ENCODE measurements at regions not wholly inside any gene's neighbourhood (a gene's known extent, or its start where the extent isn't known, plus 50 kb on each side); places are given as distances from the start of the nearest gene placed in this dataset.

DNA sequence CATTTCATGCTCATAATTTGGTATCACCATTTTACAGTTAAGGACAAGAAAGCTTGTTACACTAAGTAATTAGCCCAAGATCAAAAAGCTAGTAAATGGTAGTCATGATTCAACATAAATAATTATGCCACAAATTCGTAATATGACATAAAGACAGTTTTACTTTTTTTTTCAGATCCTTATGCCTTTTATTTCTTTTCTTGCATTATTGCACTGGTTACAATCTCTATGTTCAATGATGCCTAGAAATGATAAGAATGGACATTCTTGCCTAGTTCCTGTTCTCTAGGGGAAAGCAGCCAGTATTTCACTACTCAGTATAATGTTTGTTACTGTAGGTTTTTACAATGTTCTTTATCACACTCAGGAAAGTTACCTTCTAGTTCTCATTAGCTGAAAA, 106.4 kb upstream of the ARHGAP5 start:
- POLR2A ChIA-PET, result no interaction called here
- peaks cover 0 to 2% (median 0%) of the 10 kb centered on the region in 3 donors for H3K36me3 Mint-ChIP-seq
- DNase-seq (no peak), ATAC-seq (no peak)
- H3K4me1 Mint-ChIP-seq, result peaks cover 0 to 2% (median 0%) of the 10 kb centered on the region in 4 donors
- no peak overlapping the region for H3K4me3 Mint-ChIP-seq
- H3K27ac Mint-ChIP-seq, result no peak overlapping the region
- H3K27me3 Mint-ChIP-seq, result peaks cover 0 to 4% (median 0%) of the 10 kb centered on the region in 5 donors
- peaks cover 0 to 15% (median 4%) of the 10 kb centered on the region in 9 donors for H3K9me3 Mint-ChIP-seq

DNA sequence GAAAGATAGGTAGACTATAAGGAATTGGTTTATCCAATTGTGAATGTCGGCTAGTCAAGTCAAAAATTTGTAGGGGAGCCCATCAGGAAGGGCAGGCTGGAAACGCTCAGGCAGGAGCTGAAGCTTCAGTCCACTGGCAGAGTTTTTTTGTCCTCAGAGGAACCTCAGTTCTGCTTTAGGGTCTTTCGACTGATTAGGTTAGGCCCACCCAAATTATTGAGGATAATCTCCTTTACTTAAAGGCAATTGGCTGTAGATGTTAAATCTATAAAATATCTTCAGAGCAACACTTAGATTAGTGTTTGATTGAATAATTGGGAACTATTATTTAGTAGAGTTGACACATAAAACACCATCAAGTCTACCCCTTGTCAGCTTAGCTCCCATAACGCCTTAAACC, 105.5 kb upstream of the ARHGAP5 start:
- DNase-seq, result no peak
- peaks cover 0 to 17% (median 4%) of the 10 kb centered on the region in 9 donors for H3K9me3 Mint-ChIP-seq
- H3K27me3 Mint-ChIP-seq, result peaks cover 0 to 4% (median 0%) of the 10 kb centered on the region in 5 donors
- no peak overlapping the region for H3K27ac Mint-ChIP-seq
- POLR2A ChIA-PET, result no interaction called here
- H3K4me1 Mint-ChIP-seq, result no peaks in the 10 kb centered on the region
- ATAC-seq, result no peak
- H3K4me3 Mint-ChIP-seq, result no peak overlapping the region
- H3K36me3 Mint-ChIP-seq, result peaks cover 0 to 2% (median 0%) of the 10 kb centered on the region in 3 donors

DNA sequence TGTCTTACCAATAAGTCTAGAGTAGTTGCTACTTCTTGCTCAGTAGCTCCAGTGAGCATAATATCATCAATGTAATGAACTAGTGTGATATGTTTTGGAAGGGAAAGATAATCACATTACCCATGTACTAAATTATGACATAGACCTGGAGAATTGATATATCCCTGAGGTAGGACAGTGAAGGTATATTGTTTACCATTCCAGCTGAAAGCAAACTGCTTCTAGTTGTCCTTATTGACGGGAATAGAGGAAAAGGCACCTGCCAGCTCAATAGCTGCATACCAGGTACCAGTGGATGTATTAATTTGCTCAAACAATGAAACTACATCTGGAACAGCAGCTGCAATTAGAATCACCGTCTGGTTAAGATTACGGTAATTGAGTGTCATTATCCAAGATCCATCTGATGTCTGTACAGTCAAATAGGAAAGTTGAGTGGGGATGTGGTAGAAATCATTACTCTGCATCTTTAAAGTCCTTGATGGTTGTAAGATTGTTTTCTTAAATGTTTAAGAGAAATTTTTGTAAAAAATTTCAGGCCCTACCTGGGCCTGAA, 100.0 kb upstream of the ARHGAP5 start:
- no peaks in the 10 kb centered on the region for H3K4me1 Mint-ChIP-seq
- H3K36me3 Mint-ChIP-seq, result peaks cover 0 to 8% (median 0%) of the 10 kb centered on the region in 3 donors
- POLR2A ChIA-PET, result no interaction called here
- no peak overlapping the region for H3K27ac Mint-ChIP-seq
- DNase-seq (no peak), ATAC-seq (no peak)
- H3K4me3 Mint-ChIP-seq, result no peak overlapping the region
- peaks cover 3 to 21% (median 10%) of the 10 kb centered on the region in 9 donors for H3K9me3 Mint-ChIP-seq
- peaks cover 0 to 6% (median 2%) of the 10 kb centered on the region in 5 donors for H3K27me3 Mint-ChIP-seq

DNA sequence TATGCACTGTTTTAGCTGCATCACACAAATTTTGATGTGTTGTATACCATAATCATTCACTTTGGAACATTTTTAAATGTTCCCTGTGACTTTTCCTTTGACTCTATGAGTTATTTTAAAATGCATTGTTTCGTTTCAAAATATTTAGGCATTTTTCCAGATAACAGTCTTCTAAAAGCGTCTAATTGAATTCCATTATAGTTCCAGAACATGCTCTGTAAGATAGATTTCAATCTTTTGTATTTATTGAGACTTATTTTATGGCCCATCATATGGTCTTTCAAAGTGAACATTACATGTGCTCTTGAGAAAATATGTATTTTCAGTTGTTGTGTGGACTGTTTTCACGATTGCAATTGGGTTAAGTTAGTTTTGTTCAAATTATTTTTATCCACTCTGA, 98.7 kb upstream of the ARHGAP5 start:
- H3K4me1 Mint-ChIP-seq, result no peaks in the 10 kb centered on the region
- peaks cover 0 to 19% (median 2%) of the 10 kb centered on the region in 3 donors for H3K36me3 Mint-ChIP-seq
- H3K4me3 Mint-ChIP-seq, result no peak overlapping the region
- DNase-seq (no peak), ATAC-seq (no peak)
- POLR2A ChIA-PET, result no interaction called here
- H3K9me3 Mint-ChIP-seq, result peaks cover 13 to 29% (median 19%) of the 10 kb centered on the region in 9 donors
- H3K27me3 Mint-ChIP-seq, result peaks cover 0 to 4% (median 2%) of the 10 kb centered on the region in 5 donors
- no peak overlapping the region for H3K27ac Mint-ChIP-seq

DNA sequence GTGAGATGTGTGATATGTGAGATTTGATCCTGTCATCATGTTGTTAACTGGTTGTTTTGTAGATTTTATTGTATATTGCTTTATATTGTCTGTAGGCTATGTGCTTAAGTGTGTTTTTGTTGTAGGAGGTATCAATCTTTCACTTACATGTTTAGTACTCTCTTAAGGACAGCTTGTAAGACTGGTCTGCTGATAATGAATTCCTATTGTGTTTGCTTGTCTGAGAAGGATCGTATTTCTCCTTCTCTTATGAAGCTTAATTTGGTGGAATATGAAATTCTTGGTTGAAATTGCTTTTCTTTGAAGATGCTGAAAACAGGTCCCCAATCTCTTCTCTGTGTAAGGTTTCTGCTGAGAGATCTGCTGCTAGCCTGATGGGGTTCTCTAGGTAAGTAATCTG, 94.5 kb upstream of the ARHGAP5 start:
- Mint-ChIP-seq H3K36me3 (peaks cover 0 to 33% (median 2%) of the 10 kb centered on the region in 3 donors), H3K9me3 (peaks cover 16 to 61% (median 32%) of the 10 kb centered on the region in 9 donors), H3K27me3 (peaks cover 0 to 21% (median 2%) of the 10 kb centered on the region in 5 donors), H3K27ac (no peak overlapping the region), H3K4me3 (no peak overlapping the region), H3K4me1 (no peaks in the 10 kb centered on the region)
- no peak for DNase-seq
- POLR2A ChIA-PET, result no interaction called here
- no peak for ATAC-seq

DNA sequence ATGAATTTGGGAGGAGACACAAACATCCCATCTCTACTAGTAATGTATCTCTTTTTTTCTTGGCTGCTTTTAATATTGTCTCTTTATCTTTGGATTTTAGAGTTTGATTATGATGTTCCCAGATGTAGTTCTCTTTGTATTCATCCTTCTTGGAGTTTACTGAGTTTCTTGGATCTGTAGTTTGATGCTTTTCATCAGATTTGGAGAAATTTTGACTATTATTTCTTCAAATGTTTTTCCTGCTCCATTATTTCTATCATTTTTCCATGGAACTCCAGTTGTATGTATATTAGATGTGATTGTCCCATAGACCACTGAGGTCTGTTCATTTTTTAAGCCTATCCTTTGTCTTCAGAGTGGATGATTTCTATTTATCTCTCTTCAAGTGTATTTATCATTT, 90.7 kb upstream of the ARHGAP5 start:
- no peak for ATAC-seq
- Mint-ChIP-seq H3K27ac (no peak overlapping the region), H3K9me3 (peaks cover 16 to 57% (median 30%) of the 10 kb centered on the region in 9 donors), H3K27me3 (peaks cover 5 to 41% (median 7%) of the 10 kb centered on the region in 5 donors), H3K36me3 (peaks cover 0 to 28% (median 2%) of the 10 kb centered on the region in 3 donors), H3K4me1 (no peaks in the 10 kb centered on the region), H3K4me3 (no peak overlapping the region)
- POLR2A ChIA-PET, result no interaction called here
- DNase-seq, result no peak

DNA sequence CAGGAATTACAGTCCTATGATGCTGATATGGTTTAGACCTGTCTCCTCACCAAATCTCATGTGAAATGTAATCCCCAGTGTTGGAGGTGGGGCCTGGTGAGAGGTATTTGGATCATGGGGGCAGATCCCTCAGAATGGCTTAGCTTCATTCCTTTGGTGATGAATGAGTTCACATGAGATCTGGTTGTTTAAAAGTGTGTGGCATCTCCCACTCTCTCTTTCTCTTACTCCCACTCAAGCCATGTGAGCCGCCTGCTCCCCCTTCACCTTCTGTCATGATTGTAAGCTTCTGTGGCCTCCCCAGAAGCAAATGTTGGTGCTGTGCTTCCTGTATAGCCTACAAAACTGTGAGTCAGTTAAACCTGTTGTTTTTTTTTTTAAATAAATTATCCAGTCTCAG, 89.4 kb upstream of the ARHGAP5 start:
- Mint-ChIP-seq H3K36me3 (peaks cover 0 to 18% (median 2%) of the 10 kb centered on the region in 3 donors), H3K9me3 (peaks cover 11 to 47% (median 21%) of the 10 kb centered on the region in 9 donors), H3K27ac (no peak overlapping the region), H3K27me3 (peaks cover 5 to 47% (median 7%) of the 10 kb centered on the region in 5 donors), H3K4me1 (no peaks in the 10 kb centered on the region), H3K4me3 (no peak overlapping the region)
- ATAC-seq (no peak), DNase-seq (no peak)
- POLR2A ChIA-PET, result no interaction called here

DNA sequence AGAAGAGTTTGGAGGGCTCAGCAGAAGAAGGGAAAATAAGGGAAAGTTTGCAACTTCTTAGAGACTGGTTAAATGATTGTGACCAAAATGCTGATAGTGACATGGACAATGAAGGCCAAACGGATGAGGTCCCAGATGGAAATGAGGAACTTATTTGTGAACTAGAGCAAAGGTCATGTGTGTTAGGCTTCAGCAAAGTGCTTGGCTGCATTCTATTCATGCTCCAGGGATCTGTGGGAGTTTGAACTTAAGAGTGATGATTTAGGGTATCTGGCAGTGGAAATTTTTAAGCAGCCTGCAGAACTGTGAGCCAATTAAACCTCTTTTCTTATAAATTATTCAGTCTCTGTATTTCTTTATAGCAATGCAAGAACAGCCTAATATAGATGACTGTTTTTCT, 88.9 kb upstream of the ARHGAP5 start:
- Mint-ChIP-seq H3K36me3 (peaks cover 0 to 14% (median 0%) of the 10 kb centered on the region in 3 donors), H3K4me3 (no peak overlapping the region), H3K9me3 (peaks cover 6 to 42% (median 18%) of the 10 kb centered on the region in 9 donors), H3K27ac (no peak overlapping the region), H3K4me1 (no peaks in the 10 kb centered on the region), H3K27me3 (peaks cover 5 to 52% (median 6%) of the 10 kb centered on the region in 5 donors)
- POLR2A ChIA-PET, result no interaction called here
- ATAC-seq (no peak), DNase-seq (no peak)

DNA sequence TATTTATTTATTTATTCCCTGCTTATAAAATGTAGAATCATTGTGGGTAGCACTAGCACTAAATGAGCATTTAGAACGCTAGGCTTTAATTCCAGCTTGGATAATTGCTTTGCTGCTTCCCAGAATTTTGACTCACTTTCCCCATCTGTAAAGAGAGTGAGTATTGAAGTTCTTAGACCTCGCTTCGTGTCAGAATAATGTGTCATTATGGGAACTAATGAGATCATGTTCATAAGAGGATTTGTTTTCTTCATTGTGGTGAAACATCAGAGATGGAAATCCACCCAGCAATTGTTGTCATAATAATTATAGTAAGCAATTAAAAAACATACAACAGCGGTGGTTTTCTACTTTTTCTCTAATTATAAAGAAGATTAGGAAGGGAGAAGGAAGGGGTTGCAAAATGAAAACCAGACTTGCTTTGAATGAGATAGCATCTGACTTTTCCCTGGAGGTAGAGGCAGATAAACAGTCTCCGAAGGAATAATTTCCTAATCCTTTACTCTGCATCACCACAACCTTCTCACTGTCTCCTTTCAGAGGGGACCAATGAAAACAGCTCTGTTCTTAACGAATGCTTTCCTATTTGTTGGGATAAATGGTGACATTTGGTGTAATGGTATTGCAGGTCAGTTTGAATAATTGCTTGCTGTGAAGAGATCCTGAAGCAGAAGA, 86.8 kb upstream of the ARHGAP5 start:
- peaks cover 5 to 60% (median 8%) of the 10 kb centered on the region in 5 donors for H3K27me3 Mint-ChIP-seq
- H3K4me1 Mint-ChIP-seq, result no peaks in the 10 kb centered on the region

DNA sequence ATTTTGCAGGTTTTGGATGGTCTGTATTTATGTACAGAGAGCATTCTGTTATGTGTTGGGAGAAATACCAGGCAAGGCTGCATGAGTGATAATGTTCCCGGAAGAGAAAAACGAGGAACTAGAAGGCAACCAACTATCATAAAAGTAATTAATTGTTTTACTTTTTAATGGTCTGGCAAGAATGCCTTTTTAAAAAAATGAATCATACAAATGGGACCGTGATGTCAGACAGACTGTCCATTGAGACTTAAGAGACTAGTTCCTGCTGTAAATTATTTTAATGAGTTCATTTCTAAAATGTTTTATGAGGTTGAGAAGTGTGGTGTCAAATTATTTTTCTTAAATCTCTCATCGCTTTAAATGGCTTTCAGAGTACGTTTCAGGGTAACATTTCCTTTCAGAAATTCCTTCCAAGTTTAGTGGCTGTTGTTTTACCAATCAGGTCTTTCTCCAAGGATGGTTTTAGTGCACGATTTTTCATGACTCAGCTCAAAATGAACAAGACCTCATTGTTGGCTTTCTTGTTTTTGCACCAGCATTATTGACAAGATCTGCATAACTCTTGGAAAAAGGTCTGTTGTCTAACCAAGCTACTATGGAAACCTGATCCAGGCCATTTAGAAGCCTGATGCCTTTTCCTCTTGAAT, 86.1 kb upstream of the ARHGAP5 start:
- H3K4me1 Mint-ChIP-seq, result peaks cover 0 to 1% (median 0%) of the 10 kb centered on the region in 4 donors
- H3K9me3 Mint-ChIP-seq, result peaks cover 6 to 18% (median 10%) of the 10 kb centered on the region in 9 donors
- peaks cover 0 to 9% (median 0%) of the 10 kb centered on the region in 3 donors for H3K36me3 Mint-ChIP-seq
- no peak for DNase-seq
- no peak overlapping the region for H3K4me3 Mint-ChIP-seq
- no peak for ATAC-seq
- POLR2A ChIA-PET, result no interaction called here
- peaks cover 5 to 56% (median 10%) of the 10 kb centered on the region in 5 donors for H3K27me3 Mint-ChIP-seq
- no peak overlapping the region for H3K27ac Mint-ChIP-seq

More for the DNA sequence above, 86.8 kb upstream of the ARHGAP5 start:
- Mint-ChIP-seq H3K4me3 (no peak overlapping the region), H3K27ac (no peak overlapping the region), H3K36me3 (peaks cover 0 to 10% (median 0%) of the 10 kb centered on the region in 3 donors), H3K9me3 (peaks cover 6 to 25% (median 14%) of the 10 kb centered on the region in 9 donors)
- ATAC-seq (no peak), DNase-seq (no peak)
- POLR2A ChIA-PET, result no interaction called here

DNA sequence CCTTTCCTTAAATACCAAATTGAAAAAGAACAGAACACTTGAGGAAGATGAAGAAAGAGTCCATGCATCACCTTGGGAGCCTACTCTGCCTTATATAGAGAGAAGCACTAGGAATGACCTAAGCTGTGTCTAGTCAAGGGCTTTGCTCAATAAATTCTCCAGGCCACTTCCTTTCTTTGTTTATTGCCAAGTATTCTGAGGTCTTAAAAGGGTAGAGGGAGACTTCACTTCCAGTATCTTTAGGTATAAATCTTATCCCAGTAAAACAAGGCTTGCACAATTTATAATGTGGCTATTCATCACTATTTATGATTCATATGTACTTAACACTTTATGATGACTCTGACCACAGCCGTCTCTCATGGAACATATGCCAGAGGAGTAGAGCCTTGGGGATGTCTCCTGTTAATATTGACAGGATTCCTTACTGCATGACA, 85.1 kb upstream of the ARHGAP5 start:
- DNase-seq, result no peak
- peaks cover 5 to 48% (median 10%) of the 10 kb centered on the region in 5 donors for H3K27me3 Mint-ChIP-seq
- no peak overlapping the region for H3K27ac Mint-ChIP-seq
- no peak for ATAC-seq
- POLR2A ChIA-PET, result no interaction called here
- H3K36me3 Mint-ChIP-seq, result peaks cover 0 to under 1% (median 0%) of the 10 kb centered on the region in 3 donors
- H3K4me3 Mint-ChIP-seq, result no peak overlapping the region
- H3K4me1 Mint-ChIP-seq, result peaks cover 0 to 1% (median 0%) of the 10 kb centered on the region in 4 donors
- peaks cover 0 to 8% (median under 1%) of the 10 kb centered on the region in 9 donors for H3K9me3 Mint-ChIP-seq

DNA sequence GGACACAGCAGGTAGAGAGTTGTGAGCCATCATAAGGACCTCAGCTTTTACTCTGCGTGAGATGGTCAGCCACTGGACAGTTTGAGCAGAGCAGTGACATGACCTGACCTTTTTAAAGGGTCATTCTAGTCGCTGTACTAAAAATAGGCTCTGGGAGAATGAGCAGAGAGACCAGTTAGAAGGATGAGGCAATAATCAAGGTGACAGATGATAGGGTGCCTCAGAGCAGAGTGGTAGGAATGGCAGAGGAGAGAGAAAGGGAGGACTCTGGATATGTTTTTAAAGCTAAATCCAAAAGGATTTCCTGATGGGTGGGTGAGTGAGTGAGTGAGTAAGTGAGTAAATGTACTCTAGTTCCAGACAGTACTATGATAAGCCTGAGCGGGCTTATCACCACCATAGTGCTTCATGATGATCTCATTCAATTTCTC, 83.6 kb upstream of the ARHGAP5 start:
- peaks cover 0 to 1% (median 0%) of the 10 kb centered on the region in 4 donors for H3K4me1 Mint-ChIP-seq
- no peak overlapping the region for H3K4me3 Mint-ChIP-seq
- H3K36me3 Mint-ChIP-seq, result no peaks in the 10 kb centered on the region
- ATAC-seq (no peak), DNase-seq (no peak)
- peaks cover 0 to 3% (median 0%) of the 10 kb centered on the region in 9 donors for H3K9me3 Mint-ChIP-seq
- H3K27me3 Mint-ChIP-seq, result peaks cover 0 to 48% (median 11%) of the 10 kb centered on the region in 5 donors
- POLR2A ChIA-PET, result no interaction called here
- no peak overlapping the region for H3K27ac Mint-ChIP-seq
